GM23248 (cell line): ENCODE measurements at regions not wholly inside any gene's neighbourhood (a gene's known extent, or its start where the extent isn't known, plus 50 kb on each side); places are given as distances from the start of the nearest gene placed in this dataset.
"Not testable (repeated sequence)": the region's sequence is repeated elsewhere in the genome, so short reads cannot be mapped to it uniquely, and the experiment has no call there.

ENCODE experiments used
- DNase-seq: peaks from one replicate; pipeline ENCODE4 v3.0.0-alpha.2; 2015
- H2AFZ ChIP-seq: fragments of 200-600 bp; sonication (generic); 2 replicates; pipeline ENCODE4 v1.6.1; 2016; ENCODE audit warnings: antibody characterized with exemption
- H3F3A ChIP-seq: fragments of 200-600 bp; sonication (generic); 2 replicates; pipeline ENCODE4 v1.6.1; 2016; ENCODE audit warnings: mild to moderate bottlenecking, antibody characterized with exemption, mixed run types; ENCODE audit not compliant: insufficient read depth
- H3K27ac ChIP-seq: fragments of 200-600 bp; sonication (generic); 2 replicates; pipeline ENCODE4 v1.5.1; 2016; ENCODE audit warnings: mild to moderate bottlenecking
- H3K27me3 ChIP-seq: fragments of 200-600 bp; sonication (generic); replicated peaks from 2 replicates; pipeline ENCODE4 v1.6.1; 2016; ENCODE audit warnings: mild to moderate bottlenecking; ENCODE audit not compliant: insufficient read depth
- H3K36me3 ChIP-seq: fragments of 200-600 bp; sonication (generic); 2 replicates; pipeline ENCODE4 v1.6.1; 2016; ENCODE audit warnings: low read depth, mild to moderate bottlenecking
- H3K4me1 ChIP-seq: fragments of 200-600 bp; sonication (generic); 2 replicates; pipeline ENCODE4 v1.6.1; 2016; ENCODE audit warnings: mild to moderate bottlenecking; ENCODE audit not compliant: insufficient read depth
- H3K4me2 ChIP-seq: fragments of 200-600 bp; sonication (generic); one replicate; pipeline ENCODE4 v1.6.1; 2016; ENCODE audit warnings: mild to moderate bottlenecking; ENCODE audit not compliant: unreplicated experiment
- H3K4me3 ChIP-seq: fragments of 200-600 bp; sonication (generic); 2 replicates; pipeline ENCODE4 v1.5.1; 2016; ENCODE audit warnings: mild to moderate bottlenecking
- H3K79me2 ChIP-seq: fragments of 200-600 bp; sonication (generic); 2 replicates; pipeline ENCODE4 v1.6.1; 2016; ENCODE audit warnings: mild to moderate bottlenecking; ENCODE audit not compliant: insufficient read depth
- H3K9ac ChIP-seq: fragments of 200-600 bp; sonication (generic); 2 replicates; pipeline ENCODE4 v1.6.1; 2016; ENCODE audit warnings: mild to moderate bottlenecking
- H3K9me2 ChIP-seq: fragments of 200-600 bp; sonication (generic); 2 replicates; pipeline ENCODE4 v1.6.1; 2016; ENCODE audit warnings: mixed run types, mild to moderate bottlenecking, moderate library complexity; ENCODE audit not compliant: insufficient read depth
- H3K9me3 ChIP-seq: fragments of 200-600 bp; sonication (generic); one replicate; pipeline ENCODE4 v1.6.1; 2017; ENCODE audit warnings: low read depth
- H4K20me1 ChIP-seq: fragments of 200-600 bp; sonication (generic); 2 replicates; pipeline ENCODE4 v1.6.0; 2016; ENCODE audit not compliant: insufficient read depth
- EZH2 ChIP-seq: fragments of 200-600 bp; sonication (generic); IDR thresholded peaks from 2 replicates; pipeline ENCODE4 v1.6.1; 2018; ENCODE audit warnings: antibody characterized with exemption, mild to moderate bottlenecking; ENCODE audit not compliant: insufficient read depth, poor library complexity, severe bottlenecking
- EZH2phosphoT487 ChIP-seq: fragments of 200-600 bp; sonication (generic); IDR thresholded peaks from 2 replicates; pipeline ENCODE4 v1.6.1; 2018; ENCODE audit warnings: antibody characterized with exemption, moderate library complexity, mild to moderate bottlenecking, low read depth; ENCODE audit not compliant: insufficient read depth
- WGBS, 2 experiments: methylation state at CpG; one replicate each; pipeline ENCODE4 v1.1.6; 2015 to 2017; ENCODE audit warnings: low lambda C conversion rate in 2 of 2, low coverage in 1 of 2; ENCODE audit errors: missing lambda C conversion rate in 2 of 2; 5-methylcytosine and 5-hydroxymethylcytosine counted together
- in situ Hi-C: fragments of 300-500 bp; cut with MboI; formaldehyde crosslinking; loops from 2 replicates; pipeline ENCODE4 v1.15.0; 2020

- Histone ChIP-seq H3F3A (no peaks in the 10 kb centered on the region), H3K4me1 (no peaks in the 10 kb centered on the region), H3K27ac (no peak overlapping the region), H3K27me3 (no peaks in the 10 kb centered on the region), H4K20me1 (no peaks in the 10 kb centered on the region), H3K79me2 (no peaks in the 10 kb centered on the region), H3K9me2 (no peaks in the 10 kb centered on the region), H3K4me2 (no peak overlapping the region), H3K36me3 (no peaks in the 10 kb centered on the region), H3K9me3 (no peaks in the 10 kb centered on the region), H2AFZ (no peak overlapping the region), H3K9ac (no peak overlapping the region), H3K4me3 (no peak overlapping the region)
- in situ Hi-C loops, result no loop called here
- 40 to 49% methylated on average over 2 of the region's 2 CpGs for WGBS, 2 experiments
- DNase-seq, result no peak
- TF ChIP-seq EZH2phosphoT487 (no peak), EZH2 (no peak)
These were observed 1168.6 kb upstream of the ALCAM start for GRCh38 chr3:104198131-104198530.

GRCh38 chr3:104206925-104207324, 1159.8 kb upstream of the ALCAM start:
- in situ Hi-C loops, result no loop called here
- Histone ChIP-seq H3K4me1 (no peaks in the 10 kb centered on the region), H3K79me2 (no peaks in the 10 kb centered on the region), H3F3A (no peaks in the 10 kb centered on the region), H3K27me3 (no peaks in the 10 kb centered on the region), H3K9me2 (no peaks in the 10 kb centered on the region), H3K4me2 (no peak overlapping the region), H3K27ac (no peak overlapping the region), H3K9me3 (no peaks in the 10 kb centered on the region), H3K9ac (no peak overlapping the region), H3K36me3 (no peaks in the 10 kb centered on the region), H4K20me1 (no peaks in the 10 kb centered on the region), H2AFZ (no peak overlapping the region), H3K4me3 (no peak overlapping the region)
- no peak for TF ChIP-seq EZH2
- no peak for TF ChIP-seq EZH2phosphoT487
- DNase-seq, result no peak
- WGBS, 2 experiments, result 14 to 17% methylated on average over 2 of the region's 2 CpGs

- WGBS, 2 experiments, result 0 to 4% methylated on average over 1 of the region's 1 CpG
- H2AFZ ChIP-seq, result no peak overlapping the region
- no peaks in the 10 kb centered on the region for H3K4me1 ChIP-seq
- DNase-seq, result no peak
- H3K4me3 ChIP-seq, result no peak overlapping the region
- no peaks in the 10 kb centered on the region for H3K9me3 ChIP-seq
- no peak overlapping the region for H3K9ac ChIP-seq
- TF ChIP-seq EZH2phosphoT487 (no peak), EZH2 (no peak)
- H3K36me3 ChIP-seq, result no peaks in the 10 kb centered on the region
- no peaks in the 10 kb centered on the region for H3K27me3 ChIP-seq
- no peaks in the 10 kb centered on the region for H4K20me1 ChIP-seq
- in situ Hi-C loops, result no loop called here
- H3K4me2 ChIP-seq, result no peak overlapping the region
- H3F3A ChIP-seq, result no peaks in the 10 kb centered on the region
- no peak overlapping the region for H3K27ac ChIP-seq
- no peaks in the 10 kb centered on the region for H3K79me2 ChIP-seq
- no peaks in the 10 kb centered on the region for H3K9me2 ChIP-seq
These were observed 1152.4 kb upstream of the ALCAM start for GRCh38 chr3:104214277-104214676.

GRCh38 chr3:104214937-104215336, 1151.8 kb upstream of the ALCAM start:
- Histone ChIP-seq H3K9ac (no peak overlapping the region), H3K9me2 (no peaks in the 10 kb centered on the region), H4K20me1 (no peaks in the 10 kb centered on the region), H3K9me3 (no peaks in the 10 kb centered on the region), H3K4me3 (no peak overlapping the region), H3K4me2 (no peak overlapping the region), H3K79me2 (no peaks in the 10 kb centered on the region), H3F3A (no peaks in the 10 kb centered on the region), H3K36me3 (no peaks in the 10 kb centered on the region), H3K27ac (no peak overlapping the region), H3K27me3 (no peaks in the 10 kb centered on the region), H3K4me1 (no peaks in the 10 kb centered on the region), H2AFZ (no peak overlapping the region)
- 24% methylated on average over 2 of the region's 2 CpGs for WGBS, 2 experiments
- in situ Hi-C loops, result no loop called here
- no peak for DNase-seq
- TF ChIP-seq EZH2phosphoT487, result no peak
- no peak for TF ChIP-seq EZH2

GRCh38 chr3:104219046-104219445, 1147.7 kb upstream of the ALCAM start:
- H3K36me3 ChIP-seq, in situ Hi-C loops, H3K4me2 ChIP-seq, H3K27me3 ChIP-seq, H3K9ac ChIP-seq, H4K20me1 ChIP-seq, H3K4me3 ChIP-seq, H3K27ac ChIP-seq, H3K9me2 ChIP-seq, DNase-seq, H3K4me1 ChIP-seq, H2AFZ ChIP-seq, H3K9me3 ChIP-seq, H3K79me2 ChIP-seq, H3F3A ChIP-seq: not testable (repeated sequence)
- WGBS, 2 experiments, result 15 to 36% methylated on average over 2 of the region's 2 CpGs
